Lung (tissue), 11 donors: ENCODE measurements at regions not wholly inside any gene's neighbourhood (a gene's known extent, or its start where the extent isn't known, plus 50 kb on each side); places are given as distances from the start of the nearest gene placed in this dataset.
"Not testable (repeated sequence)": the region's sequence is repeated elsewhere in the genome, so short reads cannot be mapped to it uniquely, and the experiment has no call there.

Experiments used
- ATAC-seq: fragments of 200-7000 bp; cut with Tn5 transposase; one replicate; pipeline ENCODE4 v1.9.1; 2020; ENCODE audit warnings: moderate number of reproducible peaks; ENCODE audit not compliant: insufficient read depth, low FRiP score
- DNase-seq, 3 donors: peaks; one replicate each; pipeline ENCODE4 v3.0.0-alpha.2; 2013 to 2017
- H3K27ac ChIP-seq, 2 donors: one replicate each; pipeline ENCODE4 v1.5.1; 2013; ENCODE audit warnings: mild to moderate bottlenecking in 2 of 2, moderate library complexity in 2 of 2, control low read depth in 1 of 2, inconsistent platforms in 1 of 2, low read depth in 1 of 2, low read length in 1 of 2
- H3K27me3 ChIP-seq, 3 donors: one replicate each; pipeline ENCODE4 v1.5.1; 2013; ENCODE audit warnings: low read length in 2 of 3; ENCODE audit not compliant: control insufficient read depth in 3 of 3, insufficient read depth in 3 of 3
- H3K36me3 ChIP-seq, 4 donors: one replicate each; pipeline ENCODE4 v1.5.1; 2013; ENCODE audit warnings: low read length in 4 of 4, mild to moderate bottlenecking in 1 of 4, moderate library complexity in 1 of 4; ENCODE audit not compliant: control insufficient read depth in 4 of 4, insufficient read depth in 4 of 4
- H3K4me1 ChIP-seq, 5 donors: one replicate each; pipeline ENCODE4 v1.5.1; 2013; ENCODE audit warnings: low read length in 5 of 5, mild to moderate bottlenecking in 2 of 5, moderate library complexity in 1 of 5; ENCODE audit not compliant: control insufficient read depth in 5 of 5, insufficient read depth in 5 of 5
- H3K4me3 ChIP-seq: one replicate; pipeline ENCODE4 v1.5.1; 2013; ENCODE audit warnings: mild to moderate bottlenecking, control low read depth, moderate library complexity
- H3K9ac ChIP-seq, 2 donors: one replicate each; pipeline ENCODE4 v1.5.1; 2013; ENCODE audit warnings: low read length in 2 of 2, control low read depth in 1 of 2; ENCODE audit not compliant: insufficient read depth in 1 of 2
- H3K9me3 ChIP-seq, 4 donors: one replicate each; pipeline ENCODE4 v1.5.1; 2013; ENCODE audit warnings: low read length in 3 of 4, mild to moderate bottlenecking in 1 of 4, moderate library complexity in 1 of 4; ENCODE audit not compliant: control insufficient read depth in 4 of 4, insufficient read depth in 3 of 4
- CTCF ChIP-seq: IDR thresholded peaks from 2 replicates; pipeline ENCODE4 v1.5.1; 2012; ENCODE audit warnings: mild to moderate bottlenecking; ENCODE audit errors: control extremely low read depth, extremely low read depth
- WGBS, 2 donors: extraction: QIAGEN DNeasy Blood & Tissue Kit; methylation state at CpG; one replicate each; pipeline ENCODE4 v1.1.7; 2013; 5-methylcytosine and 5-hydroxymethylcytosine counted together
- donor health status: control.
- donor health status: control.
- donor health status: Bipolar disorder and iron deficiency.
- donor health status: healthy.
- donor health status: DM: yes; HTN: yes; CAD: no.

GRCh38 chr6:168841609-168842278 lies 400.8 kb downstream of the SMOC2 start:
- Histone ChIP-seq H3K4me3 (no peak overlapping the region), H3K9me3 (peaks cover 0 to 3% (median 0%) of the 10 kb centered on the region in 4 donors), H3K36me3 (no peaks in the 10 kb centered on the region), H3K4me1 (peaks cover 0 to 4% (median 0%) of the 10 kb centered on the region in 5 donors), H3K9ac (no peak overlapping the region), H3K27ac (no peak overlapping the region), H3K27me3 (peaks cover 0 to 6% (median 3%) of the 10 kb centered on the region in 3 donors)
- no peak for TF ChIP-seq CTCF
- ATAC-seq (no peak), DNase-seq (no peak)
- 71 to 77% methylated on average over 15 of the region's 15 CpGs for WGBS, 2 donors

- not testable (repeated sequence) for ATAC-seq
Measured at GRCh38 chr6:168840932-168841331, 399.9 kb downstream of the SMOC2 start.

GRCh38 chr6:168840299-168840698 lies 399.3 kb downstream of the SMOC2 start:
- not testable (repeated sequence) for H3K9ac ChIP-seq, H3K27me3 ChIP-seq, DNase-seq, H3K4me1 ChIP-seq, H3K27ac ChIP-seq, H3K36me3 ChIP-seq, ATAC-seq, H3K4me3 ChIP-seq, H3K9me3 ChIP-seq
- WGBS, 2 donors = 89 to 90% methylated on average over 18 to 21 of the region's 25 CpGs

More at GRCh38 chr6:168840932-168841331, 399.9 kb downstream of the SMOC2 start:
- H3K36me3 ChIP-seq, DNase-seq, H3K27ac ChIP-seq, H3K4me1 ChIP-seq, H3K27me3 ChIP-seq, H3K9me3 ChIP-seq, H3K4me3 ChIP-seq, H3K9ac ChIP-seq: not testable (repeated sequence)
- 78 to 82% methylated on average over 40 of the region's 40 CpGs for WGBS, 2 donors

GRCh38 chr6:168838037-168838399 lies 397.0 kb downstream of the SMOC2 start:
- H3K36me3 ChIP-seq = no peaks in the 10 kb centered on the region
- peaks cover 0 to 4% (median 0%) of the 10 kb centered on the region in 5 donors for H3K4me1 ChIP-seq
- DNase-seq = peak in 1 of 3 donors; percentile 25
- WGBS, 2 donors = 59 to 62% methylated on average over 15 of the region's 15 CpGs
- no peak overlapping the region for H3K9ac ChIP-seq
- peaks cover 0 to 5% (median 0%) of the 10 kb centered on the region in 4 donors for H3K9me3 ChIP-seq
- H3K27ac ChIP-seq = no peak overlapping the region
- H3K27me3 ChIP-seq = peaks cover 0 to 6% (median 6%) of the 10 kb centered on the region in 3 donors
- H3K4me3 ChIP-seq = no peak overlapping the region
- no peak for ATAC-seq
- TF ChIP-seq CTCF = no peak
